HG03103 (cell line): ENCODE measurements at regions not wholly inside any gene's neighbourhood (a gene's known extent, or its start where the extent isn't known, plus 50 kb on each side); places are given as distances from the start of the nearest gene placed in this dataset.
"Not testable (repeated sequence)": the region's sequence is repeated elsewhere in the genome, so short reads cannot be mapped to it uniquely, and the experiment has no call there.

ENCODE experiments used
- ATAC-seq: cut with Tn5 transposase; IDR thresholded peaks from one replicate; pipeline ENCODE4 v1.9.1; 2021; ENCODE audit warnings: low read depth; ENCODE audit not compliant: unreplicated experiment

- ATAC-seq = no peak
Measured at GRCh38 chr2:234375176-234375880, 121.6 kb downstream of the ARL4C start.

DNA sequence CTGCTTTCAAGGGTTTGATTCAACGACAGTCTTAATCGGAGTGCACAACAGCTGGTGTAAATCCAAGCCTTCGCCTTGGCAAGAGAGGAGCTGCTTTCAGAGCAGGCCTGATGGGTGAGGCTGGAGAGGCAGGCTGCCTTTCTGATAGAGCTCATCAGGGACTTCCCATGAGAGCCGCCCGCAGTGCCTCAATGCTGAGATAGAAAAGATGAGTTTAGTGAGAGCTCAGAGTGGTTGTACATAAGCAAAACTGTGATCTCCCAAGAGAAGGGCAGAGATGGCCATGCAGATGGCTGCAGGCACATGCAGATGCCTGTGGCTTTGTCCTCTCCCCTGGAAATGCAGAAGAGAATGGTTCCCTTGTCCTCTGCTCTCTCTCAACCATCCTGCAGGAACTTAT, 122.1 kb downstream of the ARL4C start:
- ATAC-seq = no peak

DNA sequence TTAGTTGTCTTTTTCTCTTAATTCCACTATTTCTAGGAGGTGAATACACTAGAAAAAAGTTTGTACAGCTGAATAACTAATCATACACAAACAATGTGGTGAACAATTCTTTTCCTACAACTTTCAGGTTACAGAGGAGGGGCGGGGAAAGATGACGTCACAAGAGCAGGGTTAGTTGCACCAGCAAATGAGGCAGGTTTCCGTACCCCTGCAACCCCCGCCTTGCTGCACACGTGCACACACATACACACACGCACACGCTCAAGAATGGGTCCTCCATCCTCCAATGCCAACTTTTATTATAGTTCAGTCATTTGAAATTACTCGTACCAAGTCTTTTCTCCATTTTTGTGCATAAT, 122.8 kb downstream of the ARL4C start:
- no peak for ATAC-seq

DNA sequence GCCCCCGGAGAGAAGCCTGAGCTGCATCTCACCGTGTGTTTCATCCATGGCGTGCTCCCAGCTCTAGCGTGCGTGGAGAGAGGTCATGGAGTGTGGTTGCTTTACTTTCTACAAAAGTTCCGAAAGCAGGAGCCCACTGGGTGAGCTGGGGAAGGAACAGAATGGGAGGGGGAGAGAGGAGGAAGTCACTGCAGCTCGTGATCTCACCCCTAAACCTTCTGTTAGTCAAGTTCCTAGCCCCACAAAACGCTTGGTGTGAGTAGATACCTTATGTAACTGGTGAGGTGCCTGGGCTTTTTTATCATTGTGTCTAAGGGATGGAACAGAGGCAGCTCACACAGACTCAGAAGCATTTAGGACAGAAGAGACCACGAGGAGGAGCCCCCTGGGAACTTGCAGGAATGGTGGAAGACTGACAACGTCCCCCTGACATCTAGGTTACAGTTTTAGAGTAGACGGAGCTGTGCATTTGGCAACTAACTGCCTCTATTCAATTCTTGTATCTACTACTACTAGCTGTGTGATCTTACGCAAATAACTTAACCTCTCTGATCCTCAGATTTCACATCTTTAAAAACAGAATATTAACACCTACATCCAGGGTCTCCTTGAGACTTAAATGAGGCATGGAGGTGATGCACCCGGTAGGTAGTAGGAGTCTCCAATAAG, 123.3 kb downstream of the ARL4C start:
- no peak for ATAC-seq

- no peak for ATAC-seq
Measured at GRCh38 chr2:234373060-234373459, 123.8 kb downstream of the ARL4C start.

DNA sequence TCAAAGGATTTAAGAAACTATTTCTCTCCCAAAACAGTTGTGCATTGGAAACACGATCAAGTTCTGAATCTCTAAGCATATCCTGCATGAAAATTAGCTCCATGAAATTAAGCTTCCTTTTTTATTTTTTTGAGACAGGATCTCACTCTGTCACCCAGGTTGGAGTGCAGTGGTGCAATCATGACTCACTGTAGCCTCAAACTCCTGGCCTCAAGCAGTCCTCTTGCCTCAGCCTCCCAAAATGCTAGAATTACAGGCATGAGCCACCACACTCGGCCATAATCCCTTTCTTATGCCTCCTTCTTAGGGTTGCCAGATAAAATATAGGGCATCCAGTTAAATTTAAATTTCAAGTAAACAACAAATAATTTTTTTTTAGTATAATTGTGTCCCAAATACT, 124.4 kb downstream of the ARL4C start:
- no peak for ATAC-seq

DNA sequence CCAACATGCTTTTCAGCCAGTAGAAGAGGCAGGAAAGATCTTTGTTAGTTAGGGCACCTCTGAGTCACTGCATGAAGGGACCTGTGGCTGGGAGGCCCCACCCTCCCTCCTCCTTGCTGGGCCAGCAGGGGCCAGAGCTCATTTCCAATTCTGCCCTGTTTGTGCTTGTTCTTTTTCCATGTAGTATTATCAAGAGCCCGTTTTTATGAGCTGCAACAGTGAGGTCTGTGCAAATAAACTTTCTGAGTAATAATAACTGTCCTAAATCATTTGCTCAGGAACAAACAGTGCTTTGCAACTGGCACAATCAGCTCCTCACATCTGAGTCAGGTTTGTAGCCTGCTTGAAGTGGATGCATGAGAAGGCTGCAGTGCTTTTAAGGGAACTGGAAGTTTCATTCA, 128.0 kb downstream of the ARL4C start:
- no peak for ATAC-seq

DNA sequence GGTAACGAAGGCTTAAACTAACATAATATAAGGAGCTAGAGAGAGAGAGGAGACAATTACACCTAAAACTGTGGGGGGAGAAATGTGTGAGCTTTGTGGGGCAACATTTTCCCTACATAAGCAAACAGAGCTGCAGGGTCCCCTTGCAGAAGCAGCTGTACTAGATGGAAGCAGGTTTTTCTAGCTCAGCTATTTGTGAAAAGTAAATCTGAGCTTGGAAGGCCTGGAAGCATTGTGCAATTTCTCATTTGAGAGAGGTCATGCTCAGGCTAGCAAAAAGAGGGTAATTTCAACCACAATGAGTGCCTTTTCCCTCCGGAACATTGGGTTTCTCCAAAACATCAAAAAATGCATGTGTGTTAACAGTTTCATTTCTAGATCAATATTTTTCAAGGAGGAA, 130.0 kb downstream of the ARL4C start:
- ATAC-seq = no peak

GRCh38 chr2:234364661-234365060, 132.2 kb downstream of the ARL4C start:
- no peak for ATAC-seq

DNA sequence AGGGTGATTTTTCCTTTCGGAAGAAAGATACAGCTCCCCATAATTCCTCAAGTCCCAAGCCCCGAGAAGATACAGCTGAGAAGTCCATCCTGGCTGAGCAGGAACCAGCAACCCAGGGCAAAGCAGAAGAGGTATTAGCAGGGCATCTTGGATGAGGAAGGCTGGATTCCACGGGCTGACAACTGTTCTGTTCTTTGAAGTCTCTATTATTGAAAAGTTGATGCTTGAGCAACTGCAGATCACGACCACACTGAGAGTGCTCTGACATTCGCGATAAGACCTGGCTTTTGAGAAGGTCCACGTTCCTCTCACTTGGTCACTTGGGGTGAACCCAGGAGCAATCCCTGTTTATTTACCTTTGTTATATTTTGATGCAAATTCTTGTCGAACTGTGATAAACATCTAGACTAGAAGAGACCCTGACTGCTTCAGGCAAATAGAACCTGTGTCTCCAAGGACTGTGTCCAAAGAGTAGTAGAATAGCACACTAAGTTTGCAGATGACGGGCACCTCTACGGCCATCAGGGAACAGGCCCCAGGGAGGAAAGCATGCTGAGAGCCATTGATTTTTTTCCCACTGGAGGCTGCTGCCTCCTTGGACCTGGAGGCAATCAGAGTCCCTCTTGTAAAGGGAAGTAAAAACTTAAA, 133.1 kb downstream of the ARL4C start:
- ATAC-seq = no peak

DNA sequence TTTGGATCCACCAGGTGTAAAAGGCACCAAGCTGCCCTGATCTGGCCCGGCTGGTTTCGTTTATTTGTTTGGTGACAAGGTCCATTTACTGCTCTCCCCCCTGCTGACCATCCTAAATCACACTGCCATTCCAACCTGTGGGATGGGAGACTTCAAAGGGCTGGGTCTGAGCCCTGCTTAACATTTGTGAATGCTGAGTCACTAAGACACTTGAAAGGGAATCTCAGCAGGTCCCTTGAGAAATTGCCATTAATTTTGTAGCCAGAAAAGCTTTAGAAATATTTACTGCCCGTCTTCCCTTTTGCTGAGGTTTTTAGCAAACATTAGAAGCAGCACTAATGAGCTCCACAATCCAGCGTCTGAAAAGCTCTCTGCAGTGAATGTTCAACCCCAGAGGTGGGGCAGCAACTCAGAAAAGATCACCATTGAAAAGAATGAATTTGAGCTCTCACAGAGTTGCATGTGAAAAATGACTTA, 133.8 kb downstream of the ARL4C start:
- no peak for ATAC-seq

DNA sequence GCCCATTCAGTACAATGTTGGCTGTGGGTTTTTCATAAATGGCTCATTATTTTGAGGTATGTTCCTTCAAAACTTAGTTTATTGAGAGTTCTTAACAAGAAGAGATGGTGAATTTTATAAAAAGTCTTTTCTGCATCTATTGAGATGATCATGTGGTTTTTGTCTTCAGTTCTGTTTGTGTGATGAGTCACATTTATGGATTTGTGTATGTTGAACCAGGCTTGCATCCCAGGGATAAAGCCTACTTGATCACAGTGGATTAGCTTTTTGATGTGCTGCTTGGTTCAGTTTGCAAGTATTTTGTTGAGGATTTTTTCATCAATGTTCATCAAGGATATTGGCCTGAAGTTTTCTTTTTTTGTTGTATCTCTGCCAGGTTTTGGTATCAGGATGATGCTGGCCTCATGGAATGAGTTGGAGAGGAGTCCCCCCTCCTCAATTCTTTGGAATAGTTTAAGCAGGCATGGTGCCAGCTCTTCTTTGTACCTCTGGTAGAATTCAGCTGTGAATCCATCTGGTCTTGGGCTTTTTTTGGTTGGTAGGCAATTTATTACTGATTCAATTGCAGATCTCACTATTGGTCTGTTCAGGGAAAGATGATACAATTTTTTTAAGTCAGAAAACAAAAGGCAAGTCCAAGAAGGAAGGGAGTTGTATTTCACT, 136.4 kb downstream of the ARL4C start:
- ATAC-seq = not testable (repeated sequence)

- ATAC-seq = no peak
Measured at GRCh38 chr2:234357666-234358065, 139.2 kb downstream of the ARL4C start.

DNA sequence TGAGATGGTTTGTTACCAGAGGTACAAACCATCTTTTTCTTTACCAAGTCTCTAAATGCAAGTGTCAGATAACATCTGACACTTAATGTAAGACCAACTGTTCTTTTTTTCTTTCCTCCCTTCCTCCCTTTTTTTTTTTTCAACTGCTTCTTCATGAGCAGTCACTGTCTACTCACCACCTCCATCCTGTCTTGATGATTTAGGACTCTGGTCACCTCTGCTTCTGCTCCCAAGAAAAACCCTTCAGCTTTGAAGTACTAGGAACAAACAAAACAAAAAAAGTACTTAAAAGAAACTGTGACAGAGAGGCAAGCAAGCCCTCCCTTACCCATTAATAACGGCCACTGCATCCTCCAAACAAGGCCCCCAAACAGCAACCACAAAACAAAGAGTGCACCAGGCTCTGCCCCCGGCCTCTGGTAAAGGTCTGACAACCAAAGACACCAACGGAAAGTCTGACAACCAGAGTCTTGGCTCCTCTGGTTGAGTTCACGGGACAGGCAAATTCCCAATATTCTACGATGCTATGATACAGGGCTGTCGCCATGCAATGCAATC, 141.0 kb downstream of the ARL4C start:
- no peak for ATAC-seq

- ATAC-seq = no peak
Measured at GRCh38 chr2:234355021-234355720, 141.7 kb downstream of the ARL4C start.

DNA sequence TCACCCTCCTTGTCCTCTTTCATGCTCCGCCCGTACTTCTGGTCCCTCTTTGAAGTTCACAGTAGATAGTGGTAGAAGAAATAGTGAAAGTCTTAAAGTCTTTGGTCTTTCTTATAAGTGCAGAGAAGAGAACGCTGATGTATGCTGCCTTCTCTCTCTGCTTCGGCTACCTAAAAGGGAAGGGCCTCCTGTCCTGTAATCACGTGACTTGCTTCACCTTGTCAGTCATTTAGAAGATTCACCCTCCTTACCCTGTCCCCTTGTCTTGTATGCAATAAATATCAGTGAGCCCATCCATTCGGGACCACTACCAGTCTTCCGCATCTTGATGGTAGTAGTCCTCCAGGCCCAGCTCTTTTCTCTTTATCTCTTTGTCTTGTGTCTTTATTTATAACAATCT, 144.6 kb downstream of the ARL4C start:
- no peak for ATAC-seq

GRCh38 chr2:234351866-234352265, 145.0 kb downstream of the ARL4C start:
- not testable (repeated sequence) for ATAC-seq

GRCh38 chr2:234348081-234348480, 148.8 kb downstream of the ARL4C start:
- no peak for ATAC-seq

DNA sequence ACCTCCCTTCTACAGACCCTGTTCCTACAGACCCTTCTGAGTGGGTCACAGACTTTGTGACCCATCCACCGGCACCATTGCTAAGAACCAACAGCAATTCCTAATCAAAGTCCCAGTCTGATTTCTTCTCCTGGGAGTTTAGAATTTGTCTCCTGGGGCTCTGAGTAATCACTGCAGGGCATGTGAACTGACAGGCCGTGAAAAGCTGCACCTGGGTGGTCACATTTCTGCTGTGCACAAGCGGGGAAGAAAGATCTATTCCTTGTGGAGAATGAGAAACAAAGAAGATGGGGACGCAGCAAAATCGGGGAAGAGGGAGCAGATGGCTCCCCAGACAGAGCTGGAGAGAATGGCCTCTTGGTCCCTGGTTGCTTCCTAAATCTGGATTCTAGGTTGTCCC, 151.0 kb downstream of the ARL4C start:
- ATAC-seq = no peak

- no peak for ATAC-seq
Measured at GRCh38 chr2:234344012-234344411, 152.9 kb downstream of the ARL4C start.
